Peyer's patch (tissue), 4 donors: ENCODE measurements at regions not wholly inside any gene's neighbourhood (a gene's known extent, or its start where the extent isn't known, plus 50 kb on each side); places are given as distances from the start of the nearest gene placed in this dataset.

Experiments used
- DNase-seq, 3 donors: peaks; one replicate each; pipeline ENCODE4 v3.0.0-alpha.2; 2017 to 2019
- H3K27ac ChIP-seq, 4 donors: fragments of 200-600 bp; sonication (generic); one replicate each; pipeline ENCODE4 v1.5.1; 2016 to 2019
- H3K27me3 ChIP-seq, 2 donors: fragments of 200-600 bp; sonication (generic); one replicate each; pipeline ENCODE4 v1.5.1; 2019
- H3K36me3 ChIP-seq, 3 donors: fragments of 200-600 bp; sonication (generic); one replicate each; pipeline ENCODE4 v1.5.1; 2016 to 2019
- H3K4me1 ChIP-seq, 4 donors: fragments of 200-600 bp; sonication (generic); one replicate each; pipeline ENCODE4 v1.5.1; 2016 to 2019
- H3K4me3 ChIP-seq, 4 donors: fragments of 200-600 bp; sonication (generic); 1 replicate in 3 of 4; 2 replicates in 1 of 4; pipeline ENCODE4 v1.5.1; 2016 to 2019; ENCODE audit warnings: mild to moderate bottlenecking in 1 of 4
- H3K9me3 ChIP-seq, 4 donors: fragments of 200-600 bp; sonication (generic); one replicate each; pipeline ENCODE4 v1.5.1; 2016 to 2019; ENCODE audit warnings: mild to moderate bottlenecking in 1 of 4
- POLR2A ChIP-seq, 2 donors: fragments of 450-650 bp; IDR thresholded peaks; one replicate each; pipeline ENCODE4 v1.5.1; 2017; ENCODE audit warnings: antibody characterized with exemption in 2 of 2, mild to moderate bottlenecking in 2 of 2, moderate library complexity in 2 of 2
- TF ChIP-seq, protein P1 (sequence below), 6 experiments: fragments of 450-650 bp in 4 of 6; fragments of 200-600 bp in 2 of 6; sonication (generic) in 1 of 6; IDR thresholded peaks; one replicate each; pipeline ENCODE4 v1.5.1; 2017 to 2019; ENCODE audit warnings: antibody characterized with exemption in 6 of 6, mild to moderate bottlenecking in 3 of 6, moderate library complexity in 1 of 6

GRCh38 chr5:9716838-9717281 is 86.7 kb upstream of the TAS2R1 start:
- Histone ChIP-seq H3K4me3 (no peak overlapping the region), H3K4me1 (no peaks in the 10 kb centered on the region), H3K9me3 (no peaks in the 10 kb centered on the region), H3K27me3 (no peaks in the 10 kb centered on the region), H3K27ac (no peak overlapping the region), H3K36me3 (no peaks in the 10 kb centered on the region)
- TF ChIP-seq POLR2A (IDR thresholded peaks at IDR 0.05), result no peak
- TF ChIP-seq, protein P1, sequence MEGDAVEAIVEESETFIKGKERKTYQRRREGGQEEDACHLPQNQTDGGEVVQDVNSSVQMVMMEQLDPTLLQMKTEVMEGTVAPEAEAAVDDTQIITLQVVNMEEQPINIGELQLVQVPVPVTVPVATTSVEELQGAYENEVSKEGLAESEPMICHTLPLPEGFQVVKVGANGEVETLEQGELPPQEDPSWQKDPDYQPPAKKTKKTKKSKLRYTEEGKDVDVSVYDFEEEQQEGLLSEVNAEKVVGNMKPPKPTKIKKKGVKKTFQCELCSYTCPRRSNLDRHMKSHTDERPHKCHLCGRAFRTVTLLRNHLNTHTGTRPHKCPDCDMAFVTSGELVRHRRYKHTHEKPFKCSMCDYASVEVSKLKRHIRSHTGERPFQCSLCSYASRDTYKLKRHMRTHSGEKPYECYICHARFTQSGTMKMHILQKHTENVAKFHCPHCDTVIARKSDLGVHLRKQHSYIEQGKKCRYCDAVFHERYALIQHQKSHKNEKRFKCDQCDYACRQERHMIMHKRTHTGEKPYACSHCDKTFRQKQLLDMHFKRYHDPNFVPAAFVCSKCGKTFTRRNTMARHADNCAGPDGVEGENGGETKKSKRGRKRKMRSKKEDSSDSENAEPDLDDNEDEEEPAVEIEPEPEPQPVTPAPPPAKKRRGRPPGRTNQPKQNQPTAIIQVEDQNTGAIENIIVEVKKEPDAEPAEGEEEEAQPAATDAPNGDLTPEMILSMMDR (IDR thresholded peaks at IDR 0.05), result no peak
- DNase-seq, result no peak

DNA sequence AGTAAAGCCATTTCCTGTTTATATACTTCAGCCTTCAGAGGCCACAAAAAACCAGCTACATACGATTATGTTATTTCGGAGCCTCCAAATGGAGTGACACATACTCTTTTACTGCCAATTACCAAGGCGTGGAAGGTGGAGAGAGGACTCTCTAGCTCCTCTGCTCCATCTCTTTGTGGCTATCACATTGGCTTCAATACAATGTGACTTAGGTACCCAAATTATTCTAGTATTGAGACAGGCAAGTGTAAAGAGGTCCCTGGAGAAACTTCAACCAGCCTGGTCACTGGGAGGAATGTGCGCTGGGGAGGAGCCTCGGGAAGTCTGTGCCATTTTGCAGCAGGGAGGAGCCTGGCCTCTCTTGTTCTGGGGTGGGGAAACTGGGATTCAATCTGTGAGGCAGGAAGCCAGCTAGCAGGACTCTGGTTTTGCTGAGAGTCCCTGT is 85.8 kb upstream of the TAS2R1 start:
- TF ChIP-seq, protein P1 (IDR thresholded peaks at IDR 0.05), result no peak
- no peak for TF ChIP-seq POLR2A (IDR thresholded peaks at IDR 0.05)
- DNase-seq, result no peak
- Histone ChIP-seq H3K27ac (no peak overlapping the region), H3K27me3 (no peaks in the 10 kb centered on the region), H3K9me3 (no peaks in the 10 kb centered on the region), H3K36me3 (no peaks in the 10 kb centered on the region), H3K4me3 (no peak overlapping the region), H3K4me1 (no peaks in the 10 kb centered on the region)

- no peak for DNase-seq
- Histone ChIP-seq H3K36me3 (no peaks in the 10 kb centered on the region), H3K27ac (no peak overlapping the region), H3K27me3 (no peaks in the 10 kb centered on the region), H3K9me3 (no peaks in the 10 kb centered on the region), H3K4me3 (no peak overlapping the region), H3K4me1 (no peaks in the 10 kb centered on the region)
- no peak for TF ChIP-seq POLR2A (IDR thresholded peaks at IDR 0.05)
- TF ChIP-seq, protein P1 (IDR thresholded peaks at IDR 0.05), result no peak
Measured at GRCh38 chr5:9713959-9714586, 83.9 kb upstream of the TAS2R1 start.

DNA sequence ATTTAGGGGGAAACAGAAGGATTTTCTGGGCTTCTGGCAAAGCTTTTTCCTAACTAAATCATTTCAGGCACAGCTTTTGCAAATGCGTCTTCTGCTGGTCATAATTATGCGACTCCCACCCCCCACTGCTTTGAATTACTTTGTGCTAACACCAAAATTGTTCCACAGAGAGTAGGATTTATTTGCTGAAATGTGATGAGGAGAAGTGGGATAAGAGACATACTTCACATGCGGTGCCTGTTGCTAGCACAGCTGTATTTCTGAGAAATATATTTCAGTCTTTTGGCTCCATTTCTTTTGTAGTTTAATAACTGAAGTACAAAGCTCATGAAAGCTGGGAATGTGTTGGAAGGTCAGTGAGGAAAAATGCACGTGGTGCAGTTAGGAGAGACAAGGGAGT is 83.2 kb upstream of the TAS2R1 start:
- H3K9me3 ChIP-seq, result no peaks in the 10 kb centered on the region
- H3K4me1 ChIP-seq, result no peaks in the 10 kb centered on the region
- DNase-seq, result no peak
- TF ChIP-seq, protein P1 (IDR thresholded peaks at IDR 0.05), result no peak
- no peak for TF ChIP-seq POLR2A (IDR thresholded peaks at IDR 0.05)
- no peaks in the 10 kb centered on the region for H3K36me3 ChIP-seq
- H3K27me3 ChIP-seq, result no peaks in the 10 kb centered on the region
- no peak overlapping the region for H3K4me3 ChIP-seq
- H3K27ac ChIP-seq, result no peak overlapping the region

- no peaks in the 10 kb centered on the region for H3K9me3 ChIP-seq
- no peaks in the 10 kb centered on the region for H3K27me3 ChIP-seq
- TF ChIP-seq, protein P1 (IDR thresholded peaks at IDR 0.05), result no peak
- TF ChIP-seq POLR2A (IDR thresholded peaks at IDR 0.05), result no peak
- H3K27ac ChIP-seq, result no peak overlapping the region
- DNase-seq, result no peak
- H3K36me3 ChIP-seq, result no peaks in the 10 kb centered on the region
- no peaks in the 10 kb centered on the region for H3K4me1 ChIP-seq
- no peak overlapping the region for H3K4me3 ChIP-seq
Measured at GRCh38 chr5:9712911-9713310, 82.8 kb upstream of the TAS2R1 start.

DNA sequence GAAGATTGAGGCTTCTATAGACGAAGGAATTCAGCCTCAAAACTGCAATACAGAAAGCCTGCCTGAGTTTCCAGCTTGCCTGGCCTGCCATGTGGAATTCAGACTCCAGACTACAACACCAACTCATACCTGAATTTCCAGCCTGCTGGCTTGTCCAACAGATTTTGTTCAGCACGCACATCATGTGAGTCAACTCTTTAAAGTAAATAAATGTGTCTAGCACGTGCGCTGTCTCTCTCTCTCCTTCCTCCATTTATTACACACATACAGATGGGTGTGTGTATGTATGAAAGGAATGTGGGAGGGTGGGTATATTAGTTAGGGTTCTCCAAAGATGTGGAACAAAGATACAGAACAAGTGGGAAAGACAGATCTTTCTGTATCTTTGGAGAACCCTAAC is 82.4 kb upstream of the TAS2R1 start:
- no peak for TF ChIP-seq POLR2A (IDR thresholded peaks at IDR 0.05)
- TF ChIP-seq, protein P1 (IDR thresholded peaks at IDR 0.05), result no peak
- no peak overlapping the region for H3K4me3 ChIP-seq
- H3K27ac ChIP-seq, result no peak overlapping the region
- H3K9me3 ChIP-seq, result no peaks in the 10 kb centered on the region
- no peaks in the 10 kb centered on the region for H3K36me3 ChIP-seq
- no peak for DNase-seq
- no peaks in the 10 kb centered on the region for H3K27me3 ChIP-seq
- H3K4me1 ChIP-seq, result no peaks in the 10 kb centered on the region
